SK-N-SH treated with all-trans-retinoic acid at 6 μM for 48 hours (cell line): ENCODE measurements at regions not wholly inside any gene's neighbourhood (a gene's known extent, or its start where the extent isn't known, plus 50 kb on each side); places are given as distances from the start of the nearest gene placed in this dataset.

Experiments used
- ATAC-seq: fragments of 200-7000 bp; cut with Tn5 transposase; 3 replicates; pipeline ENCODE4 v1.9.1; 2020; ENCODE audit warnings: mild to moderate bottlenecking, moderate library complexity
- ARNTL ChIP-seq: fragments of 450-650 bp; formaldehyde crosslinking; IDR thresholded peaks from 2 replicates; pipeline ENCODE4 v1.5.0; 2020; ENCODE audit warnings: low read depth, mild to moderate bottlenecking, moderate library complexity, borderline replicate concordance
- BACH2 ChIP-seq: fragments of 250-450 bp; sonication (Bioruptor Pico); IDR thresholded peaks from 2 replicates; pipeline ENCODE4 v1.9.0; 2021; ENCODE audit warnings: mild to moderate bottlenecking, borderline replicate concordance
- CREB5 ChIP-seq: fragments of 250-450 bp; sonication (Bioruptor Pico); IDR thresholded peaks from 2 replicates; pipeline ENCODE4 v1.5.1; 2020; ENCODE audit warnings: low read depth, mild to moderate bottlenecking, moderate library complexity
- CSDC2 ChIP-seq: fragments of 250-450 bp; sonication (Bioruptor Pico); IDR thresholded peaks from 2 replicates; pipeline ENCODE4 v1.5.0; 2020; ENCODE audit warnings: mild to moderate bottlenecking, moderate library complexity
- CSRNP3 ChIP-seq: fragments of 250-450 bp; sonication (Bioruptor Pico); IDR thresholded peaks from 2 replicates; pipeline ENCODE4 v1.5.1; 2021; ENCODE audit warnings: mild to moderate bottlenecking, moderate library complexity
- ESRRG ChIP-seq: fragments of 250-450 bp; sonication (Bioruptor Pico); IDR thresholded peaks from 2 replicates; pipeline ENCODE4 v1.6.1; 2021; ENCODE audit warnings: mild to moderate bottlenecking
- GLIS3 ChIP-seq: fragments of 250-450 bp; sonication (Bioruptor Pico); IDR thresholded peaks from 2 replicates; pipeline ENCODE4 v1.5.0; 2020; ENCODE audit warnings: mild to moderate bottlenecking, moderate library complexity
- ISL1 ChIP-seq: fragments of 250-450 bp; sonication (Bioruptor Pico); IDR thresholded peaks from 2 replicates; pipeline ENCODE4 v2.1.2; 2022; ENCODE audit warnings: mild to moderate bottlenecking, moderate library complexity
- OSR1 ChIP-seq: fragments of 250-450 bp; sonication (Bioruptor Pico); IDR thresholded peaks from 2 replicates; pipeline ENCODE4 v1.8.0; 2022; ENCODE audit warnings: moderate library complexity, mild to moderate bottlenecking, inconsistent platforms
- PATZ1 ChIP-seq: fragments of 250-450 bp; sonication (Bioruptor Pico); IDR thresholded peaks from 2 replicates; pipeline ENCODE4 v1.8.0; 2020; ENCODE audit warnings: mild to moderate bottlenecking, moderate library complexity, borderline replicate concordance
- POU6F1 ChIP-seq: fragments of 250-450 bp; sonication (Bioruptor Pico); IDR thresholded peaks from 2 replicates; pipeline ENCODE4 v1.8.0; 2021; ENCODE audit warnings: low read depth, mild to moderate bottlenecking, moderate library complexity, borderline replicate concordance
- PPARA ChIP-seq: fragments of 250-450 bp; sonication (Bioruptor Pico); IDR thresholded peaks from 2 replicates; pipeline ENCODE4 v1.5.0; 2020; ENCODE audit warnings: mild to moderate bottlenecking, borderline replicate concordance
- RARB ChIP-seq: fragments of 250-450 bp; sonication (Bioruptor Pico); IDR thresholded peaks from 2 replicates; pipeline ENCODE4 v1.8.0; 2021; ENCODE audit warnings: mild to moderate bottlenecking, moderate library complexity
- SNAI2 ChIP-seq: fragments of 250-450 bp; sonication (Bioruptor Pico); IDR thresholded peaks from 2 replicates; pipeline ENCODE4 v1.5.0; 2020; ENCODE audit warnings: mild to moderate bottlenecking, moderate library complexity
- TCF4 ChIP-seq: fragments of 250-450 bp; sonication (Bioruptor Pico); IDR thresholded peaks from 2 replicates; pipeline ENCODE4 v1.8.0; 2021; ENCODE audit warnings: mild to moderate bottlenecking, moderate library complexity, borderline replicate concordance
- TOX ChIP-seq: fragments of 250-450 bp; sonication (Bioruptor Pico); IDR thresholded peaks from 2 replicates; pipeline ENCODE4 v1.8.0; 2021; ENCODE audit warnings: mild to moderate bottlenecking, moderate library complexity, borderline replicate concordance
- TSHZ2 ChIP-seq: fragments of 250-450 bp; sonication (Bioruptor Pico); IDR thresholded peaks from 2 replicates; pipeline ENCODE4 v1.5.0; 2020; ENCODE audit warnings: mild to moderate bottlenecking, moderate library complexity
- ZFP3 ChIP-seq: fragments of 250-450 bp; sonication (Bioruptor Pico); IDR thresholded peaks from 2 replicates; pipeline ENCODE4 v1.5.0; 2020; ENCODE audit warnings: mild to moderate bottlenecking, moderate library complexity
- ZNF565 ChIP-seq: fragments of 450-650 bp; formaldehyde crosslinking; conservative IDR thresholded peaks from 2 replicates; pipeline ENCODE4 v1.5.0; 2020; ENCODE audit warnings: low read depth, mild to moderate bottlenecking, moderate library complexity
- ZNF70 ChIP-seq: fragments of 450-650 bp; formaldehyde crosslinking; IDR thresholded peaks from 2 replicates; pipeline ENCODE4 v1.5.0; 2020; ENCODE audit warnings: mild to moderate bottlenecking, moderate library complexity
- ZNF8 ChIP-seq: fragments of 450-650 bp; formaldehyde crosslinking; IDR thresholded peaks from 2 replicates; pipeline ENCODE4 v1.5.0; 2020; ENCODE audit warnings: mild to moderate bottlenecking, moderate library complexity

GRCh38 chr17:34750004-34750403, 170.6 kb downstream of the TMEM132E start:
- no peak for ATAC-seq
- no peak for TF ChIP-seq RARB
- TF ChIP-seq POU6F1 (CRISPR knock-in tag): no peak
- TF ChIP-seq CSDC2 (CRISPR knock-in tag): no peak
- no peak for TF ChIP-seq ZNF565
- TF ChIP-seq TCF4: no peak
- no peak for TF ChIP-seq ZFP3 (CRISPR knock-in tag)
- no peak for TF ChIP-seq SNAI2 (CRISPR knock-in tag)
- TF ChIP-seq OSR1 (CRISPR knock-in tag): no peak
- no peak for TF ChIP-seq PPARA (CRISPR knock-in tag)
- no peak for TF ChIP-seq ESRRG (CRISPR knock-in tag)
- TF ChIP-seq ISL1 (CRISPR knock-in tag): no peak

- TF ChIP-seq TCF4 (no peak), RARB (no peak), CSDC2 (CRISPR knock-in tag) (no peak), ZNF8 (CRISPR knock-in tag) (no peak), ARNTL (CRISPR knock-in tag) (no peak), PATZ1 (no peak), GLIS3 (CRISPR knock-in tag) (no peak), BACH2 (CRISPR knock-in tag) (no peak), SNAI2 (CRISPR knock-in tag) (no peak), ZNF70 (CRISPR knock-in tag) (no peak), TOX (CRISPR knock-in tag) (no peak), CSRNP3 (CRISPR knock-in tag) (no peak), POU6F1 (CRISPR knock-in tag) (no peak), OSR1 (CRISPR knock-in tag) (no peak), ZFP3 (CRISPR knock-in tag) (no peak), TSHZ2 (CRISPR knock-in tag) (no peak), ZNF565 (no peak), CREB5 (CRISPR knock-in tag) (no peak)
- TF ChIP-seq, all 23 proteins: peak for 0
- ATAC-seq: no peak
Observed at GRCh38 chr17:34741967-34742366, 162.6 kb downstream of the TMEM132E start.
